Stimulated activated naive CD4-positive, alpha-beta T cell treated with Interleukin-2 at 50 U/mL for 16 hours (primary cell): ENCODE measurements at regions not wholly inside any gene's neighbourhood (a gene's known extent, or its start where the extent isn't known, plus 50 kb on each side); places are given as distances from the start of the nearest gene placed in this dataset.
"Not testable (repeated sequence)": the region's sequence is repeated elsewhere in the genome, so short reads cannot be mapped to it uniquely, and the experiment has no call there.

Experiments
- DNase-seq: peaks from one replicate; lab custom pipeline; 2025; lab: John Stamatoyannopoulos, UW

DNA sequence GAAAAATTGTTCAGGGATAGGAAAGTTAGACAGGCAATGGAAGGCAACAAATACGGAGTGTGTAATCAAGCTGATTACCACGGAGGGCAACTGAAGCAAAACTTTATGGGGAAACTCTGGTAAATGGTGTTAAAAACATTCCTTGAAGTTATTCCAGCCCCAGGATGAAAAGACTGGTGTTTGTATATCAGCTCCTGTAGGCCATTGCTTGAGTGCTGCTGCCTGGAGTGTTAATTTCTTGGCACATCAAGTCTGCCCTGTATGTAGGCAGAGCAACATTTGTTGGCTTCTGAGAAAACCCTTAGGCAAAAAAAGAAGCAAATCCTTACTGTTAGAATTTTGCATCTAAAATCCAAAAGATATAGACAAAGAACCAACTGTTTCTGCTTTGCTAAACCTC, 686.5 kb upstream of the ACO1 start:
- DNase-seq, result no peak

GRCh38 chr9:31699836-31700235, 684.6 kb upstream of the ACO1 start:
- no peak for DNase-seq

GRCh38 chr9:31700252-31701045, 684.0 kb upstream of the ACO1 start:
- DNase-seq, result peak; percentile 4

- no peak for DNase-seq
Observed at GRCh38 chr9:31702957-31703356, 681.5 kb upstream of the ACO1 start.

DNA sequence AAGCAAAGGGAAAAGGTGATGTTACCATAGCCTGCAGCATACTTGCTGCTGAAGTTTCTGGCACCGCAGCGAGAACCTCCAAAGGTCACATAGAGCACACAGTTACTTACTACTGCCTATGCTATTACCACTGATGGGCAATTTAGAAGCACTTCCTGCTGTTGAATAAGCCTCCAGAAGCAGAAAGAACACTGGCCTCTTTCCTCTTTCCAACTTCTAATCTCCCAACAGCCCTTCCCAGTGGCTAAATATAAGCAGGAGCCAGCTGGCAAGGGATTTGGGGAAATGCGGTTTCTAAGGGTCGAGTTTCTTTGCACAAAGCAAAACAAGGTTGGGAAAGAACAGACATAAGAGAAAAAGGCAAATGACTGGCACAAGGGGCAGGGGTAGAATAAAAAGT, 669.2 kb upstream of the ACO1 start:
- no peak for DNase-seq

GRCh38 chr9:31719262-31719661, 665.2 kb upstream of the ACO1 start:
- DNase-seq, result no peak

- no peak for DNase-seq
Observed at GRCh38 chr9:31730398-31730797, 654.0 kb upstream of the ACO1 start.

DNA sequence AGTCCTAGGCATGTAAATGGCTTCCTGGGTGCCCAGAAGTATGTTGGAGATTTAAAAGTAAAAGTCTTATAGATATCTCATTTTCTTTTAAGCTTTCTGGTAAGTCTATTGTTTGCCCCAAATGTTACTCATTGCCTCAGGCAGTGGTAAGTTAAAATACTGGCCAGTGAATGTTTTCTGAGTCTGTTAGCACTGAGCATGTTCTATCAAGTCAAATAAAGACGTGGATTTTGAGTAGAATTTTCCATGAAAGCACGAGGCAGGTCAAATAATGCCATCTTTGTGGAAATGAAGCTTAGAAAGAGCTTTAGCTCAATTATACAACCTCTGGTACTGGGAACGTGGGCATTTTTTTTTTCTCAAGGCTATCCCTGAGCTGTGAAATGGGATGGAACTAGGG, 651.3 kb upstream of the ACO1 start:
- DNase-seq, result no peak

DNA sequence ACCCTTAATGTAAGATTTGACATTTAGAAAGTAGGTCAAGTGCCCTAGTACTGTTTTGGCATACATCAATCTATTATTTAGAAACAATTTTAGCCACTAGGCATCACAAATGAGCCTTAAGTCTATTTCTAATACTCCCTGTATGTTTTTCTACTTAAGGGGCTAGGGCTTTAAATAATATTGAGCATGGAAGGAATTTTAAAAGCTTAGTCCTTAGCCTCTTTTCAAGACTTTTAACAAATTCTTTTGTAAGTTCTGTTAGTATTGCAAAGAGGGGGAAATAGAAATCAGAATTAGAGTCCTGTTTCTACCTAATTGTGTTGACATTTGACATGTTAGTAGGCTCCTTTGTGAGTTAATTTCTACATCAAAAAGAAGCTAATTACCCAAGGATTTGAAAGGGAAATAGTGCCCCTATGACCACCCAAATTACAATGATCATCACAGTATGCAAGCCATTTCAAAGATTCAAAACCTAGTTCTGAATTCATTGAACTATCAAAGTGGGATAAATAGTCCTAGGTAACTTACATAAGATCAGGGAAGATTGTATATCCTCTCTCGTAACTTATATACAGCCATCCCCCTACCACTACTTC, 647.8 kb upstream of the ACO1 start:
- DNase-seq, result no peak

DNA sequence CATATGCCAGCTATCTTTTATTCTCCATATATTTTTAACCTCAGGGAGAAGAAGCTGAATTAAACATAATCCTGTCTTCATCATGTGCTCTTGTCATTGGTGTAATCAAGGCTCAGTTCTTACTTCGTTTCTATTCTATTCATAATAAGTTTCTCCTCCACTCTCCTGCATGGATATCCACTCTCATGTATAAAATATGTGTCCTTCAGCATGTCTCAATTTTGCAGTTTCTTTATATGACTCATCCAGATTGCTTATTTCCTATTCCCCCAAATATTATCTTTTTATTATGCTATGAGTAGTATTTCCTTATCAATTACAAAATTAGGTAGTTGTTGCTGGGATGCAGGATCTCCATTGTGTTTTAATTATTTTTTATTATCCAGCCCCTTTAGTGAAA, 643.7 kb upstream of the ACO1 start:
- DNase-seq, result no peak

DNA sequence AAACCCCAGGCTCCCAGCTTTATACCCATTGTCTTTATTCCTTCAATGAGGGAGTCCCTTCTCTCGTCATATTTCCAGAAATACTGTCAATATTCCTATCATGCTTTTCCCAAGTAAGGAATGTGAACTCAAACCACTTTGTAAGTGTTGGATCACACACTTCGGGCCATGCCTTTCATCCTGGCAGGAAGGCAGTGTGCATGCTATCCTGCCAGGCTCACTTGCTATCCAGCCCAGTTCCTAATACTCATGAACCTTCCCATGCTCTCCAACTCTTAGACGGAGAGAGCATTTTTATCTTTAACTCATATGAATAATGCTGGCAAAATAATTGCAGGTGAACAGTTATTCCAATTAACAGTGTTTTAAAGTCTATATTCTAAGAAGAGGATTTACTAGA, 639.9 kb upstream of the ACO1 start:
- DNase-seq, result no peak

DNA sequence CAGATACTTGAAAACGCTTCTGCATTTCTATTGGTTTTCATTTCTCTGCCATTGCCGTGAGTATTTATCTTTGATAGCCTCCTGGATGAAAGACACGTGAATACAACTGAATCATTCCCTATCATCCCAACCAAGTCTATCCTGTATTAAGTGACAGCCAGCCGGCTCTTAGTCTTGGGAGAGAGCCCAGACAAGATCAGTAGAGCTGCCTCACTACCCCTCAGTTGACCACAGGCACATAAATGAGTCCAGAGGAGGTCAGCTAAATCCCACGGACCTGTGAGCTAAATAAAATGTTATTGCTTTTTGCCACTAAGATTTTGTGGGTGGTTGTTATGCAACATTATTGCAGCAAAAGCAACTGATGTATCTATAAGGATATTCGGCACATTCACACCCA, 639.0 kb upstream of the ACO1 start:
- DNase-seq, result no peak

DNA sequence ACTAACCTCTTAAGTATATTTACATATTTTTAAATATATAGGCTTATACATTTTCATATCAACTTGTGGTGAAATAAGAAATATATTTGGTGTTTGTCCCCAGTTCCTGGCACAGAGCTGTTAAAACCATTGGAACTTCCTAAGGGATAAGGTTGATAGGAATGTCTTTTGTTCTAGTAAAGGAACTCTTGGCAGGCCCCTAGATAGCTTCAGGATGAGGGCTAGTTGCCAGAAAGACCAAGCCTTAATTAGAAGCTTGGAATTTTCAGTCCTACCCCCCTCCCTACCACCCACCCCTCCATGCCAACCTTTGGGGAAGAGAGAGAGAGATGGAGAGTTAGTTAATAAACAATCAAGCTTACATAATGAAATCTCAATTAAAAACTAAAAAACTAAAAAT, 638.6 kb upstream of the ACO1 start:
- no peak for DNase-seq

DNA sequence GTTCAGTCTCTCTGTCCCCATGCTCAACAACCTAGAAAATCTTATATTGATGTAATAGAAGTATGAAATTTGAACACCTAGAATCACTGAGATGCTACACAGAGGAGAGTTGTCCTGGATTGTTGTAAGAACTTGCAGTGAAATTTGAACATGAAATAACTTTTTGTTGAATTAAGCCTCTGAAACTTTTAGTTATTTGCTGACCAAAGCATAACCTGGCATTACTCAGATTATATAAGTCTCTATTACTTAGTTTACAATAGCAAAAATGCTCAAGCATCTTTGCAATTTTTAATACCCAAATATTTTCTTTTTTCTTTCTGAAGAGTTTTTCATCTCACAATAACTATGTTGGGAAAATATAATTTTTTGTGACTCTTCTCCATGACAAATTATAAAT, 630.7 kb upstream of the ACO1 start:
- no peak for DNase-seq

GRCh38 chr9:31759703-31760102, 624.7 kb upstream of the ACO1 start:
- no peak for DNase-seq

DNA sequence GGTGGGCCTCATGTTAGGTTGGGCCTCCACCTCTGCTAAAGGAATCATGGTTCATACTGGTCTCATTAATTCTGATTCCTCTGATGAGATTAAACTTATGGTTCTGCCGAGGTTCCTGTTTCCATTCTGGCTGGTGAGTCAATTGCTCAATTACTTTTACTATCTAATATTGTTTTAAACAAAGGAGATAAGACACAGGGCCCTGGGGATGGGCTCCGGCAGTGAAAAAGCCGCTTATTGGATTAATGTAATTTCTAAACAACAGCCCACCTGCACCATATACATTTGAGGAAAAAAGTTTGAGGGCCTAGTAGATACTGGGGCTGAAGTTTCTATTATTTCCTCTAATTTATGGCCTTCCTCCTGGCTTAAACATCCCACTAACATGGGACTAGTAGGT, 610.4 kb upstream of the ACO1 start:
- DNase-seq, result not testable (repeated sequence)

GRCh38 chr9:31774571-31774970, 609.9 kb upstream of the ACO1 start:
- DNase-seq, result no peak

GRCh38 chr9:31776471-31776870, 608.0 kb upstream of the ACO1 start:
- no peak for DNase-seq

DNA sequence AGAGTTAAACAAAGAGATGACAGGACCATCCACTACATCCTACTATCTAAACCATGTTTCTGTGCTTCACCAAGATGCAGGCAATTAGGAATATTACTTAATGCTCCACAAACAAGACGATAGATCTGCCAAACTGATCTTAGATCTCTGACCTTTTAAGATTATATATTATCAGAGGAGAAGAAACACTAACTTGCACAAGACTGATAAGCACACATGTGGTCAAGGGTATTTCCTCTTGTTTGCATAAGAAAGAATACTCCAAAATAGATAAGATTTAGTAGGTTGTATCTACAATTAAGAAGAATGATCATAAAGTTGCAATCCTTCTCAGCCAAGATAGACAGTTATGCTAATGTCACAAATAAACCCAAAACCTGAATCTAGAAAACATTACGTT, 601.0 kb upstream of the ACO1 start:
- no peak for DNase-seq

- no peak for DNase-seq
Observed at GRCh38 chr9:31790720-31791119, 593.7 kb upstream of the ACO1 start.

DNA sequence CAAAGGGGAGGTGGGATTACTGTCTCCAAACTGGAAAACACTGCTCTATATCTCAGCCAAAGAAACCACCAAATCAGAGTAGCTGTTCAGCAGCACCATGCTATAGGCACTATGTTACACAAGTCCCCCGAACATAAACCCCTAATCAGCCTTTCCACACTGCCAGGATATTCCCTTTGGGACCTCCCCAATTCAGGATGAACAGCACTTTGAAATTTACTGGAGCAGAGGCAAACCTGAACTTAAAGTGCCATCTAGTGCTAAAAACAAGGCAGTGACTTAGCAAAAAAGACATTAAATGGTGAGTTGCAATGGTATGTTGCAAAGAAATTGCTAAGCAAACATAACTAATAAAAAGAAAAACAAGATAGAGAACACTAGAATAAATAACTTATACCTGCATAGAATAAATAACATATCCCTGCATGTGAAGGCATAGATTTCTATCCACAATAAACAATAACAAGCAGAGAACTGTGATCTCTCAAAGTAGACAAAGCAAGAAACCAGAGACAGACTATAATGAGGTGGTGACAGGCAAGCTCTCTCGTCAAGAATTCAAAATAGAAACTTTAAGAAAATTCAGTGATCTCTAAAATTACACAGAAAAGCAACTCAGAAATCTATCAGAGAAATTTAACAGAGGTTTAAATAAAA, 584.4 kb upstream of the ACO1 start:
- DNase-seq, result no peak

DNA sequence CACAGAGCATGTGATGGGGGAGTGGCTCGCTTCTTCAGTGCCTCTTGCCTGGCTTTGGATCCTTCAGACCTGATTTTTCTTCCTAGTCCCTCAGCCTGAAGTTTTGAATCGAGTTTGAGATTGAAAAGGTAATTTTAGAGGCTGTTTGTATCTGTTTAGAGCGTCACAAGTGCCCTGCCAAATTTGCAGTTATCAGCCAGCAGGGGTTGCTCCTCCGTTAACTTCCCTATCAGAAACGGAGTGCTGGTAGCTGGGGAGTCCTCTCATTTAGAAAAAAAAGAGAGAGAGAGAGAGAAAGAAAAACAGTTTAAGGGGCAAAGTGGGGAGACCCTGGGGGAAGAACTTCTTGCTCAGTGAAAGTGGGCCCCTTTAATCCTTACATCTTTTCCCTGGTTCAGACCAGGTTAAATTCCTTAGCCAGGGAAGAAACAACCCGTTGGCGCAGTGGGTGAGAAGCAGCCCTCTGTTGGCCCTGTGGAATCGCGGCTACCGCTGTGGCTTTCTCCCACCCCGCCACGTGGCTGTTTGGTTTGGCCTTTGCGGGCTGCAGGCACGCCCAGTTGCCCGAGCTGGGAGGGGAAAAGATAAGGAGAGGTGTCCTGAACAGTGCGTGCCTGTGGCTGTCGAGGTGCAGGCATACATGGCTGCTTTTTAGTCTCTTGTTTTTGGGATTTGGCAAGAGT, 576.7 kb upstream of the ACO1 start:
- no peak for DNase-seq

DNA sequence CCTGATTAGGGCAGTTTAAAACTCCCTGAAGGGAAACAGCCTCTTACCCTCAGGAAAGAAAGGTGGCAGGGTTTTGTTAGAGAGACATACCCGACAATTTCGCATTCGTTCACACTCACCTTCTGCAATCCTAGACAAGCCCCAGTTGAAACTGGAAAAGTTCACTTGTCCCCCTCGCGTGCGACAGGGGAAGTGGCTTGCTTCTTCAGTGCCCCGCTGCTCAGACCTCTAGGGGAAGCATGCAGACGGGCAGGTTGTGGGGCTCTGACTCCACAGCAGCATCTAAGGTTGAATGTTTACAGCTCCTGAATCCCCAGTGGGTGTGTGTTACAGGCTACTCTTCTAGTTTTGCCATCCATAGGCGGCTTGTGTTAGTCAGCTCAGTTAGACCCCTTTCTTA, 575.7 kb upstream of the ACO1 start:
- DNase-seq, result no peak
